ENCODE measurements at regions not wholly inside any gene's neighbourhood (a gene's known extent, or its start where the extent isn't known, plus 50 kb on each side); places are given as distances from the start of the nearest gene placed in this dataset.
"Not testable (repeated sequence)": the region's sequence is repeated elsewhere in the genome, so short reads cannot be mapped to it uniquely, and the experiment has no call there.

GRCh38 chr12:60602601-60603000 is 1006.8 kb downstream of the SLC16A7 start:
- no peak overlapping the region for H3K4me3 ChIP-seq (ENCODE audit: low read depth, low read length)
- peaks cover 0 to 1% of the 10 kb centered on the region in 2 experiments for H3K9me3 ChIP-seq (ENCODE audit: control insufficient read depth in 2 of 2, low read length in 2 of 2)
- no peaks in the 10 kb centered on the region for H3K36me3 ChIP-seq (ENCODE audit: control insufficient read depth, insufficient read depth, low read length)
- ATAC-seq (ENCODE audit: low read depth in 2 of 2) (no peak), DNase-seq (no peak)
- H3K9me3 Mint-ChIP-seq, result peaks cover 0 to 22% (median 4%) of the 10 kb centered on the region in 7 donors
- no peaks in the 10 kb centered on the region for H3K4me1 ChIP-seq (ENCODE audit: control insufficient read depth, insufficient read depth, low read length, poor library complexity, severe bottlenecking)
- H3K27me3 Mint-ChIP-seq, result no peaks in the 10 kb centered on the region
- H3K27ac Mint-ChIP-seq, result no peak overlapping the region
- no peaks in the 10 kb centered on the region for H3K27me3 ChIP-seq (ENCODE audit: control insufficient read depth, insufficient read depth, low read length)
- no peak overlapping the region for H3K4me3 Mint-ChIP-seq
- no peak overlapping the region for H3K27ac ChIP-seq (ENCODE audit: insufficient read depth, low read length, poor library complexity, severe bottlenecking)
- no peaks in the 10 kb centered on the region for H3K4me1 Mint-ChIP-seq
- no peaks in the 10 kb centered on the region for H3K36me3 Mint-ChIP-seq

- H3K27me3 ChIP-seq (ENCODE audit: control insufficient read depth, insufficient read depth, low read length); H3K36me3 Mint-ChIP-seq; H3K36me3 ChIP-seq (ENCODE audit: control insufficient read depth, insufficient read depth, low read length); ATAC-seq (ENCODE audit: low read depth in 2 of 2); H3K27me3 Mint-ChIP-seq; H3K4me1 ChIP-seq (ENCODE audit: control insufficient read depth, insufficient read depth, low read length, poor library complexity, severe bottlenecking); H3K4me1 Mint-ChIP-seq; DNase-seq; H3K4me3 Mint-ChIP-seq; H3K27ac ChIP-seq (ENCODE audit: insufficient read depth, low read length, poor library complexity, severe bottlenecking); H3K4me3 ChIP-seq (ENCODE audit: low read depth, low read length); H3K27ac Mint-ChIP-seq; H3K9me3 ChIP-seq (ENCODE audit: control insufficient read depth in 2 of 2, low read length in 2 of 2): not testable (repeated sequence)
- peaks cover 0 to 25% (median 6%) of the 10 kb centered on the region in 7 donors for H3K9me3 Mint-ChIP-seq
Measured at GRCh38 chr12:60603475-60603874, 1007.6 kb downstream of the SLC16A7 start.

- H3K36me3 Mint-ChIP-seq, result no peaks in the 10 kb centered on the region
Measured at GRCh38 chr12:60616400-60616799, 1020.6 kb downstream of the SLC16A7 start.

GRCh38 chr12:60630796-60631195 is 1035.0 kb downstream of the SLC16A7 start:
- Histone ChIP-seq H3K4me1 (ENCODE audit: control insufficient read depth, insufficient read depth, low read length, poor library complexity, severe bottlenecking) (no peaks in the 10 kb centered on the region), H3K9me3 (ENCODE audit: control insufficient read depth in 2 of 2, low read length in 2 of 2) (no peaks in the 10 kb centered on the region), H3K27me3 (ENCODE audit: control insufficient read depth, insufficient read depth, low read length) (no peaks in the 10 kb centered on the region), H3K36me3 (ENCODE audit: control insufficient read depth, insufficient read depth, low read length) (no peaks in the 10 kb centered on the region), H3K4me3 (ENCODE audit: low read depth, low read length) (no peak overlapping the region), H3K27ac (ENCODE audit: insufficient read depth, low read length, poor library complexity, severe bottlenecking) (no peak overlapping the region)
- DNase-seq (no peak), ATAC-seq (ENCODE audit: low read depth in 2 of 2) (no peak)
- peaks cover 0 to 4% (median 2%) of the 10 kb centered on the region in 7 donors for H3K9me3 Mint-ChIP-seq
- no peak overlapping the region for H3K27ac Mint-ChIP-seq
- no peaks in the 10 kb centered on the region for H3K4me1 Mint-ChIP-seq
- no peaks in the 10 kb centered on the region for H3K27me3 Mint-ChIP-seq
- no peak overlapping the region for H3K4me3 Mint-ChIP-seq
- no peaks in the 10 kb centered on the region for H3K36me3 Mint-ChIP-seq

More at GRCh38 chr12:60616400-60616799, 1020.6 kb downstream of the SLC16A7 start:
- Mint-ChIP-seq H3K4me1 (no peaks in the 10 kb centered on the region), H3K9me3 (peaks cover 0 to 13% (median 5%) of the 10 kb centered on the region in 7 donors), H3K27me3 (no peaks in the 10 kb centered on the region), H3K27ac (no peak overlapping the region), H3K4me3 (no peak overlapping the region)
- no peak for DNase-seq
- H3K27ac ChIP-seq (ENCODE audit: insufficient read depth, low read length, poor library complexity, severe bottlenecking), result no peak overlapping the region
- H3K9me3 ChIP-seq (ENCODE audit: control insufficient read depth in 2 of 2, low read length in 2 of 2), result peaks cover 2 to 9% of the 10 kb centered on the region in 2 experiments
- H3K4me3 ChIP-seq (ENCODE audit: low read depth, low read length), result no peak overlapping the region
- no peaks in the 10 kb centered on the region for H3K27me3 ChIP-seq (ENCODE audit: control insufficient read depth, insufficient read depth, low read length)
- no peaks in the 10 kb centered on the region for H3K36me3 ChIP-seq (ENCODE audit: control insufficient read depth, insufficient read depth, low read length)
- no peaks in the 10 kb centered on the region for H3K4me1 ChIP-seq (ENCODE audit: control insufficient read depth, insufficient read depth, low read length, poor library complexity, severe bottlenecking)
- no peak for ATAC-seq (ENCODE audit: low read depth in 2 of 2)

- H3K9me3 Mint-ChIP-seq, result peaks cover 0 to 15% (median 3%) of the 10 kb centered on the region in 7 donors
- H3K9me3 ChIP-seq (ENCODE audit: control insufficient read depth in 2 of 2, low read length in 2 of 2), result peaks cover 0 to 3% of the 10 kb centered on the region in 2 experiments
- ATAC-seq (ENCODE audit: low read depth in 2 of 2) (no peak), DNase-seq (no peak)
- H3K36me3 ChIP-seq (ENCODE audit: control insufficient read depth, insufficient read depth, low read length), result no peaks in the 10 kb centered on the region
- no peaks in the 10 kb centered on the region for H3K4me1 Mint-ChIP-seq
- H3K4me3 Mint-ChIP-seq, result no peak overlapping the region
- H3K27me3 ChIP-seq (ENCODE audit: control insufficient read depth, insufficient read depth, low read length), result no peaks in the 10 kb centered on the region
- no peaks in the 10 kb centered on the region for H3K36me3 Mint-ChIP-seq
- no peak overlapping the region for H3K4me3 ChIP-seq (ENCODE audit: low read depth, low read length)
- no peak overlapping the region for H3K27ac Mint-ChIP-seq
- H3K27ac ChIP-seq (ENCODE audit: insufficient read depth, low read length, poor library complexity, severe bottlenecking), result no peak overlapping the region
- H3K27me3 Mint-ChIP-seq, result no peaks in the 10 kb centered on the region
- H3K4me1 ChIP-seq (ENCODE audit: control insufficient read depth, insufficient read depth, low read length, poor library complexity, severe bottlenecking), result no peaks in the 10 kb centered on the region
Measured at GRCh38 chr12:60644076-60644475, 1048.2 kb downstream of the SLC16A7 start.

GRCh38 chr12:60666895-60667294 is 1071.1 kb downstream of the SLC16A7 start:
- no peak for DNase-seq
- H3K36me3 ChIP-seq (ENCODE audit: control insufficient read depth, insufficient read depth, low read length), result no peaks in the 10 kb centered on the region
- no peaks in the 10 kb centered on the region for H3K4me1 ChIP-seq (ENCODE audit: control insufficient read depth, insufficient read depth, low read length, poor library complexity, severe bottlenecking)
- Mint-ChIP-seq H3K4me1 (no peaks in the 10 kb centered on the region), H3K36me3 (no peaks in the 10 kb centered on the region), H3K27ac (no peak overlapping the region), H3K27me3 (no peaks in the 10 kb centered on the region), H3K4me3 (no peak overlapping the region), H3K9me3 (peaks cover 0 to 10% (median 6%) of the 10 kb centered on the region in 7 donors)
- no peak overlapping the region for H3K27ac ChIP-seq (ENCODE audit: insufficient read depth, low read length, poor library complexity, severe bottlenecking)
- no peak for ATAC-seq (ENCODE audit: low read depth in 2 of 2)
- no peaks in the 10 kb centered on the region for H3K27me3 ChIP-seq (ENCODE audit: control insufficient read depth, insufficient read depth, low read length)
- H3K4me3 ChIP-seq (ENCODE audit: low read depth, low read length), result no peak overlapping the region
- H3K9me3 ChIP-seq (ENCODE audit: control insufficient read depth in 2 of 2, low read length in 2 of 2), result no peaks in the 10 kb centered on the region

- ATAC-seq (ENCODE audit: low read depth in 2 of 2) (no peak), DNase-seq (no peak)
- no peaks in the 10 kb centered on the region for H3K4me1 Mint-ChIP-seq
- peaks cover 0 to 12% (median 5%) of the 10 kb centered on the region in 7 donors for H3K9me3 Mint-ChIP-seq
- Histone ChIP-seq H3K36me3 (ENCODE audit: control insufficient read depth, insufficient read depth, low read length) (no peaks in the 10 kb centered on the region), H3K4me3 (ENCODE audit: low read depth, low read length) (no peak overlapping the region), H3K9me3 (ENCODE audit: control insufficient read depth in 2 of 2, low read length in 2 of 2) (no peaks in the 10 kb centered on the region), H3K4me1 (ENCODE audit: control insufficient read depth, insufficient read depth, low read length, poor library complexity, severe bottlenecking) (no peaks in the 10 kb centered on the region), H3K27me3 (ENCODE audit: control insufficient read depth, insufficient read depth, low read length) (no peaks in the 10 kb centered on the region), H3K27ac (ENCODE audit: insufficient read depth, low read length, poor library complexity, severe bottlenecking) (no peak overlapping the region)
- no peaks in the 10 kb centered on the region for H3K27me3 Mint-ChIP-seq
- H3K4me3 Mint-ChIP-seq, result no peak overlapping the region
- no peak overlapping the region for H3K27ac Mint-ChIP-seq
- H3K36me3 Mint-ChIP-seq, result no peaks in the 10 kb centered on the region
Measured at GRCh38 chr12:60672949-60673348, 1077.1 kb downstream of the SLC16A7 start.

- Mint-ChIP-seq H3K27me3 (no peaks in the 10 kb centered on the region), H3K4me3 (no peak overlapping the region), H3K27ac (no peak overlapping the region), H3K9me3 (peaks cover 0 to 13% (median 4%) of the 10 kb centered on the region in 7 donors), H3K36me3 (no peaks in the 10 kb centered on the region), H3K4me1 (no peaks in the 10 kb centered on the region)
- Histone ChIP-seq H3K27me3 (ENCODE audit: control insufficient read depth, insufficient read depth, low read length) (no peaks in the 10 kb centered on the region), H3K9me3 (ENCODE audit: control insufficient read depth in 2 of 2, low read length in 2 of 2) (peaks cover 0 to 1% of the 10 kb centered on the region in 2 experiments), H3K27ac (ENCODE audit: insufficient read depth, low read length, poor library complexity, severe bottlenecking) (no peak overlapping the region), H3K4me1 (ENCODE audit: control insufficient read depth, insufficient read depth, low read length, poor library complexity, severe bottlenecking) (no peaks in the 10 kb centered on the region), H3K36me3 (ENCODE audit: control insufficient read depth, insufficient read depth, low read length) (no peaks in the 10 kb centered on the region), H3K4me3 (ENCODE audit: low read depth, low read length) (no peak overlapping the region)
- no peak for DNase-seq
- ATAC-seq (ENCODE audit: low read depth in 2 of 2), result no peak
Measured at GRCh38 chr12:60684988-60685655, 1089.3 kb downstream of the SLC16A7 start.
